OCI-LY3 (cell line): ENCODE measurements at regions not wholly inside any gene's neighbourhood (a gene's known extent, or its start where the extent isn't known, plus 50 kb on each side); places are given as distances from the start of the nearest gene placed in this dataset.

Experiments used
- H2AFZ ChIP-seq: fragments of 200-600, 300-600 bp; shearing (Covaris generic); 2 replicates; pipeline ENCODE4 v1.6.0; 2014; ENCODE audit warnings: antibody characterized with exemption, low read depth, low read length
- H3K27ac ChIP-seq: fragments of 200-600, 300-600 bp; sonication (generic); 2 replicates; pipeline ENCODE4 v1.5.1; 2014; ENCODE audit warnings: mild to moderate bottlenecking, low read length, moderate library complexity, mixed read lengths
- H3K27me3 ChIP-seq: fragments of 200-600, 300-600 bp; sonication (generic); 2 replicates; pipeline ENCODE4 v1.6.1; 2014; ENCODE audit warnings: low read depth, low read length, mixed read lengths
- H3K36me3 ChIP-seq: fragments of 200-600, 300-600 bp; sonication (generic); replicated peaks from 2 replicates; pipeline ENCODE3; 2014; ENCODE audit warnings: low read depth, low read length, mixed read lengths
- H3K4me1 ChIP-seq: fragments of 300-600, 200-600 bp; sonication (generic); 2 replicates; pipeline ENCODE4 v1.6.1; 2014; ENCODE audit warnings: low read length, mixed read lengths
- H3K4me2 ChIP-seq: fragments of 200-600, 300-600 bp; sonication (generic); 2 replicates; pipeline ENCODE4 v1.6.1; 2014; ENCODE audit warnings: low read length, mixed read lengths
- H3K4me3 ChIP-seq: fragments of 300-600, 200-600 bp; sonication (generic); 2 replicates; pipeline ENCODE4 v1.5.1; 2014; ENCODE audit warnings: antibody characterized with exemption, mild to moderate bottlenecking, low read length, moderate library complexity
- H3K79me2 ChIP-seq: fragments of 300-600, 200-600 bp; shearing (Covaris generic); 2 replicates; pipeline ENCODE4 v1.6.1; 2014; ENCODE audit warnings: mild to moderate bottlenecking, low read length, mixed read lengths
- H3K9ac ChIP-seq: fragments of 300-600, 200-600 bp; shearing (Covaris generic); 2 replicates; pipeline ENCODE4 v1.6.0; 2014; ENCODE audit warnings: mild to moderate bottlenecking, low read length, moderate library complexity
- H3K9me3 ChIP-seq: fragments of 200-600, 300-600 bp; shearing (Covaris generic); 2 replicates; pipeline ENCODE4 v1.6.1; 2014; ENCODE audit warnings: low read length, mixed read lengths; ENCODE audit not compliant: insufficient read depth
- H4K20me1 ChIP-seq: fragments of 200-600, 300-600 bp; sonication (generic); 2 replicates; pipeline ENCODE4 v1.6.1; 2016; ENCODE audit warnings: low read length, mixed read lengths; ENCODE audit not compliant: insufficient read depth
- CTCF ChIP-seq: fragments of 200-600, 300-600 bp; sonication (generic); IDR thresholded peaks from 2 replicates; pipeline ENCODE4 v1.5.1; 2014; ENCODE audit warnings: antibody characterized with exemption, low read length, low read depth
- EZH2phosphoT487 ChIP-seq: fragments of 200-600 bp; shearing (Covaris generic); IDR thresholded peaks from 2 replicates; pipeline ENCODE4 v1.6.1; 2018; ENCODE audit warnings: antibody characterized with exemption, mixed run types, low read depth

- TF ChIP-seq EZH2phosphoT487, result no peak
- TF ChIP-seq CTCF, result no peak
- H3K79me2 ChIP-seq, result no peaks in the 10 kb centered on the region
- no peaks in the 10 kb centered on the region for H3K36me3 ChIP-seq
- no peak overlapping the region for H3K4me3 ChIP-seq
- H3K4me2 ChIP-seq, result no peak overlapping the region
- H4K20me1 ChIP-seq, result no peaks in the 10 kb centered on the region
- no peak overlapping the region for H3K9ac ChIP-seq
- no peak overlapping the region for H2AFZ ChIP-seq
- 0 out of 2 replicates have a peak, but pooled peaks cover 5% of the 10 kb centered on the region for H3K27me3 ChIP-seq
- no peaks in the 10 kb centered on the region for H3K9me3 ChIP-seq
- H3K4me1 ChIP-seq, result peaks cover 14% of the 10 kb centered on the region
- H3K27ac ChIP-seq, result no peak overlapping the region
These were observed 111.8 kb upstream of the TLE3 start for GRCh38 chr15:70209499-70209898.

DNA sequence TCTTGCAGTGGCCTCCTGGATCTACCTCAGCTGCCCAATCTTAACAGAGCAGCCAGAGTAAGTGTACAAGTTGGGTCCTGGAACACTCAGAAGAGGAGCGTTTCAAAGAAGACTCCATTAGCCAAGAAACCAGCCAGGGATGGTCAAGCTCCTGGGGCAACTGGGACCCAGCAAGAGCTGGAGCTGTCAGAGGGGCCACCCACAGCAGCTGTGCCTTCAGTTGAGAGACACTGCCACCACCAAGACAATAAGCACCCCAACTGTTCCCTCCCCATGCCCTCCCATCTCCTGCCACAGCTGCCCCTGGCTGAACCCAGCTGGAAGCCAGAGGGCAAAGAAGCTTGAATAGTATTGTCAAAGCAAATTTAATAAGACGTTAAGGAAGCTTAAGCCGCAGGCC lies 110.6 kb upstream of the TLE3 start:
- no peaks in the 10 kb centered on the region for H4K20me1 ChIP-seq
- no peak overlapping the region for H2AFZ ChIP-seq
- H3K4me3 ChIP-seq, result no peak overlapping the region
- H3K36me3 ChIP-seq, result no peaks in the 10 kb centered on the region
- H3K27me3 ChIP-seq, result 0 out of 2 replicates have a peak, but pooled peaks cover 5% of the 10 kb centered on the region
- H3K9ac ChIP-seq, result no peak overlapping the region
- H3K27ac ChIP-seq, result no peak overlapping the region
- H3K4me2 ChIP-seq, result no peak overlapping the region
- peaks cover 14% of the 10 kb centered on the region for H3K4me1 ChIP-seq
- no peaks in the 10 kb centered on the region for H3K9me3 ChIP-seq
- H3K79me2 ChIP-seq, result no peaks in the 10 kb centered on the region
- TF ChIP-seq EZH2phosphoT487 (no peak), CTCF (no peak)

- Histone ChIP-seq H3K27ac (no peak overlapping the region), H3K9me3 (no peaks in the 10 kb centered on the region), H3K4me1 (no peaks in the 10 kb centered on the region), H3K36me3 (no peaks in the 10 kb centered on the region), H3K79me2 (no peaks in the 10 kb centered on the region), H3K4me2 (no peak overlapping the region), H2AFZ (no peak overlapping the region), H3K27me3 (peaks cover 5% of the 10 kb centered on the region; the same call in 1 of the 2 replicates), H4K20me1 (no peaks in the 10 kb centered on the region), H3K4me3 (no peak overlapping the region), H3K9ac (no peak overlapping the region)
- no peak for TF ChIP-seq CTCF
- no peak for TF ChIP-seq EZH2phosphoT487
These were observed 109.0 kb upstream of the TLE3 start for GRCh38 chr15:70206668-70207067.

- Histone ChIP-seq H3K9ac (no peak overlapping the region), H3K4me3 (no peak overlapping the region), H2AFZ (no peak overlapping the region), H3K79me2 (no peaks in the 10 kb centered on the region), H3K36me3 (no peaks in the 10 kb centered on the region), H3K4me1 (peaks cover 16% of the 10 kb centered on the region), H4K20me1 (no peaks in the 10 kb centered on the region), H3K4me2 (no peak overlapping the region), H3K27ac (no peak overlapping the region), H3K27me3 (peaks cover 22% of the 10 kb centered on the region), H3K9me3 (no peaks in the 10 kb centered on the region)
- TF ChIP-seq EZH2phosphoT487, result no peak
- TF ChIP-seq CTCF, result no peak
These were observed 106.9 kb upstream of the TLE3 start for GRCh38 chr15:70204652-70205051.
